GM19468 (cell line): ENCODE measurements at regions not wholly inside any gene's neighbourhood (a gene's known extent, or its start where the extent isn't known, plus 50 kb on each side); places are given as distances from the start of the nearest gene placed in this dataset.
"Not testable (repeated sequence)": the region's sequence is repeated elsewhere in the genome, so short reads cannot be mapped to it uniquely, and the experiment has no call there.

Source experiments
- ATAC-seq: cut with Tn5 transposase; IDR thresholded peaks from one replicate; pipeline ENCODE4 v1.9.1; 2021; ENCODE audit warnings: mild to moderate bottlenecking, moderate library complexity, moderate number of reproducible peaks; ENCODE audit not compliant: unreplicated experiment; ENCODE audit errors: extremely low read depth

DNA sequence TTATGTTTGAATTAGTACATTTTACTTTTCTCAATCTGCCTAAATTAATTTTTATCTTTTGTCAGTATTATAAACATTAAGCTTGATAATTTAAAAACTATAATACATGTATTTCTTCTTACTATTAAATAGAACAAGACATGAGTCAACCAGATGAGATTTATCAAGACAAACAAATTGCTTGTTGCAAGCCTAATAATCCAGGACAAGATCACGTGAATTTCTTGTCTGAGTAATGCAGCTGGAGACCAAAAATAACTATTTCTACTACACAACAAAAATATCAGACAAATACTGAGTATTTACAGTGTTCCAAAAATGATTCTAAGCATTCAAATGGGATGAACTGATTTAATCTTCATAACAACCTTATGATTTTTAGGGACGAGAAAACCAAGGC, 339.1 kb upstream of the PRR16 start:
- no peak for ATAC-seq

DNA sequence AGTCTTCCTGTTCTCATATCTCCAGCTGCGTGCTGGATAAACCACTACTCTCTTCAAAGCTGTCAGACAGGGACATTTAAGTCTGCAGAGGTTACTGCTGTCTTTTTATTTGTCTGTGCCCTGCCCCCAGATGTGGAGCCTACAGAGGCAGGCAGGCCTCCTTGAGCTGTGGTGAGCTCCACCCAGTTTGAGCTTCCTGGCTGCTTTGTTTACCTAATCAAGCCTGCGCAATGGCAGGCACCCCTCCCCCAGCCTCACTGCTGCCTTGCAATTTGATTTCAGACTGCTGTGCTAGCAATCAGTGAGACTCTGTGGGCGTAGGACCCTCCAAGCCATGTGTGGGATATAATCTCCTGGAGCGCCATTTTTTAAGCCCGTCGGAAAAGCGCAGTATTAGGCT, 331.8 kb upstream of the PRR16 start:
- not testable (repeated sequence) for ATAC-seq

DNA sequence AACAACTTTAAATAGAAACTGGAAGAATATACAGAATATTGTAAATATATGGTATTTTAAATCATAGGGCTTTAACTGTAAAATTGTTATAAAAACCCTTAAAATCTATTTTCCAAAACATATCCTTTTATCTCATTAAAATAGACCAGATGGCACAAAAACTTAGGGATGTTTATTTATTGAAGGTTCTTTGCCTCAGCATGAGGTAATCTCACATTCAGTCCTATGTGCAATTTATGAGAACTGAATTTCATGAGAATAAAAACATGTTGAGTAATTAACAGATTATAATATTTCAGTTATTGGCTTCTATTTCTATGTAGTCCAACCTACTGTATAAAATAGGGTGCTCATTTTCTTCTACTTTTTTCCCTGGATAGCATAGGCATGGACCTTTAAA, 329.2 kb upstream of the PRR16 start:
- ATAC-seq: no peak

GRCh38 chr5:120137582-120137981, 326.5 kb upstream of the PRR16 start:
- no peak for ATAC-seq

DNA sequence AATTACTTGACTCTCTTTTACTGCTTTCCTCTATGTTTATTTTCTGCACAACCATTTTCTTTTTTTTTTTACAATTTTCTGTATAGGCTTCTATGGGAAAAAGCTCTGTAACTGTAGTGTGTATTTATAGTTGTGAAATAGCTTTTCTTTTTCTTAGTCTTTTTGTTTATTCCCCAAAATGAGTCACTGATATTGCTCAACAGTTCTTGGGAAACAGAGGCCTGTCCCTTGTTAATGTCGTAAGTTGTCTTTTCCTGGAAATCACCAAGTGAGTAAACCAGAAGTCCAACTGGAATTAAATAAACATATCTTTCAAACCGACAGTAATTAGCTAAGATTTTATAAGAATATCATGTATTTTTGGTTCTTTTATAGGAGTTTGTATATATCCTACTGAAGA, 325.1 kb upstream of the PRR16 start:
- no peak for ATAC-seq

DNA sequence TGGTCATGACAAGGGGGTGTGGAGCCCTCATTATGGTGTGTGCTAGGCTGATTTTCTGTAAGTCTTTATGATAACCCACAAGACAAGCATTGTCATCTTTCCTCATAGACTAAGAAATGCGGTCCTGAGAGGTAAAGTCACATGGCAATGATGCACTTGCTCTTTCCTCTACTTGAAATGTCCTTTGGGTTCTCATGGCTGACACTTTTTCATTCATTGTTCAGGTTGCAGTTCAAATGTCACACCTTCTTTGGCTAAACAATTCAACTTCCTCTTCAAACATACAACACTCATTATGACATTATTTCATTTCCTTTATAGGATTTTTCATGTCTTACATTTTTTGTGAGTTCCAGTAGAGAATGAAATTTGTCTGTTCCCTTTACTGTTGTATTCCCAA, 323.6 kb upstream of the PRR16 start:
- ATAC-seq: no peak

DNA sequence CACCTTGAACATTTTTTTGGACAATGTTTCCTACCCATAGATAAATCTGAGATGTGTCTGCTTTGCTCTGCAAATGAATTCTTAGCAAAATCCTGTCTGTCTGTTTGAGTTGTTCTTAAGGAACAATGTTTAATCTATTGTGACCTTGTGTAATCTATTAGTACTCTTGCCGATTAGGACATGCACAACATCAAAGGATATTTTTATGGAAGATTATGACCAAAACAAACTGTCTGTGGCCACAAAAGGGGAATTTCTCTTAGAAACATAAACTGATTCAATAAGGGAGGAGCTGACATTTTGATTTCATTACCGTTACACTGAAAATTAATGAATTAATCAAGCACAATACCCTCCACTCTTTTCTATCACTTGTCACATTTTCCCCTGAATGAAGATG, 323.0 kb upstream of the PRR16 start:
- ATAC-seq: no peak

GRCh38 chr5:120146787-120147186, 317.3 kb upstream of the PRR16 start:
- ATAC-seq: no peak

DNA sequence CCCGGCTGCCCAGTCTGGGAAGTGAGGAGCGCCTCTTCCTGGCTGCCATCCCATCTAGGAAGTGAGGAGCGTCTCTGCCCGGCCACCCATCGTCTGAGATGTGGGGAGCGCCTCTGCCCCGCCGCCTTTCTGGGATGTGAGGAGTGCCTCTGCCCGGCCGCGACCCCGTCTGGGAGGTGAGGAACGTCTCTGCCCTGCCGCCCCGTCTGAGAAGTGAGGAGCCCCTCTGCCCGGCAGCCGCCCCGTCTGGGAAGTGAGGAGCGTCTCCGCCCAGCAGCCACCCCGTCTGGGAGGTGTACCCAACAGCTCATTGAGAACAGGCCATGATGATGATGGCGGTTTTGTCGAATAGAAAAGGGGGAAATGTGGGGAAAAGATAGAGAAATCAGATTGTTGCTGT, 316.2 kb upstream of the PRR16 start:
- ATAC-seq: not testable (repeated sequence)

DNA sequence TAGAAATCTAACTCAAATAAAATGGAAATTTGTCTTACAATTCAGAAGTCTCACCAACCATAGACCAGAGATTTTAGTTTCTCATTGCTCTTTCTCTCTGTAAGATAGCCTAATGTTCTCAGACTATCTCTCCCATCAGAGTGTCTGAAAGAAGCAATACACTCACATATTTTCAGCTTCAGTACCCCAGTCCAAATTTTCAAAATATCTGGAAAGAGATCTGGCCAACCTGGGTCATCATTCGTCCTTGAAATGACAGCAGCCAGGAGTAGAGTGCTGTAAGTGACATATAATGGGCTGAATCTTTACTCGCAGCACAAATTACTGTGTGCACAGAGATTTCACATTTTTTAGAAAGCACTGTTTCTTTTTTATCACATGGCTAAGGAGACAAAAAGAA, 313.3 kb upstream of the PRR16 start:
- no peak for ATAC-seq

DNA sequence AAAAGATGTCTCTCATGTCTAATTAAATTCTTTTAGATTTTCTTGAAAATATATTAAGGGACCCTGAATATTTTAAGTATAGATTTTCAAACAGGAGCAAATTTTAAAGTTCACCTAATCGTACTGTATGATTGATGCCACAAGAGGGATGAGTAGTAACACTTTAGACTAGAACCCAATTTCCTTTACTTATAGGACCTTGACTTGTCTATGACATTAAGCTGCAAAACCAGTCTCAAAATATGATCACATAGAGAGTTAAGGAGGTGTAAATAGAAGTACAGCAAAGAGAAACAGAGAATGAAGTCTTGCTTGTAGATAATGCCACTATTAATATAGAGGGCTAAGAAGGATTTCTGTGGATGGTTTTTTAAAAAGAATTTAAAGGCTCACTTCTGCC, 312.9 kb upstream of the PRR16 start:
- no peak for ATAC-seq

DNA sequence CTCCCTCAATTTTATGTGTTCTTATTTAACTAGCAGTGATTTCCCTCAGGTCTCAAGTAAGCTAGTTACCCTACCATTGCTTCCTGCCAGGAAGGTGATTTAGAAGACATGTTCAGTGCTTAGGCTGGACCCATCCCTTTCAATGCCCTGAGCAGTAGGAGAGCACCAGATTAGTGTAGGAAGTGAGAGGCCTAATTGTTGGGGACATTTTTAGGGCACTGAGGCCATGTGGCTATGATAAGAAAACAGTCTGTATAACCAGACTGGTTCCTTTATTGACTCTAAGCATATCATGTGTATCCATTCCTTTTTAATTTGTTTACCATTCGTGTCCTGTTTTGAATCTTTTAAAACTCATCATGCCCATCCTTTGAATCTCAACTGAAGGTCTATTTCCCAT, 312.3 kb upstream of the PRR16 start:
- no peak for ATAC-seq

- no peak for ATAC-seq
These were observed 311.6 kb upstream of the PRR16 start for GRCh38 chr5:120152472-120152871.

- no peak for ATAC-seq
These were observed 311.2 kb upstream of the PRR16 start for GRCh38 chr5:120152931-120153330.

DNA sequence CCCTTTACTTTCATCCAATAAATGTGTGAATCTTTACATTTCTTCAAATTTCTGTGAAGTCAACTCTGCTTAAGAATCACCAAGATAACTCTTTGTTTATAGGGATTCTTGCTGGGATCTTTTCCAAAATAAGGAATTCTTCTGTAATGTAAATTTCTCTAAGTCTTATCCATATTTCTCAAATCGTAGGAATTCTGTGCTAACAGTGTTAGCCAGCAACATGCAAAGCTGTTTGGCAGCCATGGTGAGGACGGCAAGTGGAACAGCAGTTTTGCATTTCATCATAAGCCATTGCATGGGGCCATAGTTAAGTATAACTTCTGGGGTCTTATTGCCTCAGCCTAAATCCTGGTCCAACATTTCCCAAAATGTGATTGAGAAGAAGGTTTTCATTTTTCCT, 310.5 kb upstream of the PRR16 start:
- no peak for ATAC-seq

- ATAC-seq: no peak
These were observed 308.2 kb upstream of the PRR16 start for GRCh38 chr5:120155873-120156272.

DNA sequence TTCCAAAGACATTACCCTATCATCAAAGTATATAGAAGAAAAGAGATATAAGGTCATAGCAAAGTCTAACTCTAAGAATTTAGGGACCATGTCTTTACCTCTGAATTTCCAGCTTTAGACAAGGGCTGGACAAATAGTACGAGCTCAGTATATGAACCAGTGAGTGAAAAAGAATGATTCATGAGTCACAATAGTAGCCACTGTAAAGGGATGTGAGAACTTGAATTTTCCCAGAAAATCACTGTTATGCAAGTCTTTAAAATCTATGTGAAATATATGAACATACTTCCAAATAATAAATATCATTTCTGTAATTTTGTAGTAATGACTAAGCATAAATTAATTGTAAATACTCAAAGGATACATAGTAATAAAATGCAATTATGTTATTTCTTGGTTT, 305.9 kb upstream of the PRR16 start:
- no peak for ATAC-seq

GRCh38 chr5:120159155-120159554, 304.9 kb upstream of the PRR16 start:
- no peak for ATAC-seq

GRCh38 chr5:120160124-120160895, 303.8 kb upstream of the PRR16 start:
- no peak for ATAC-seq

GRCh38 chr5:120162321-120162720, 301.8 kb upstream of the PRR16 start:
- ATAC-seq: no peak

DNA sequence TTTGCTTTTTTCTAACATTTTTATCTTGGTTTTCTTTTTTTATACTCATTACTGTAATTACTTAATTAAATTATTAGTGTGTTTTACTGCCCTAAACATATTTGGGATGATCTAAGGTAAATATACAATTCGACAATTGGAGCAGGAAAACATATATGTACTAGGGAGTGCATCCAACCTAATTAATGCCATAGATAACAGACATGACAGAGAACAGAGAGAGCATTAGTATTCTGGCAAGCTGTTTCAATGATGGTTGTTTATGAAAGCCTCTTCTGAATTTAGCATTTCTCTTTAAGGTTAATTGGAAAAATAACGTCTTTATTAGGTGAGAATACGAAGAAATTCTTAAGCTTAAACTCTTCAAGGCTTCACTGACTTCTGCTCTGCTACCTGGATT, 300.1 kb upstream of the PRR16 start:
- no peak for ATAC-seq

GRCh38 chr5:120164986-120165385, 299.1 kb upstream of the PRR16 start:
- no peak for ATAC-seq

- no peak for ATAC-seq
These were observed 291.0 kb upstream of the PRR16 start for GRCh38 chr5:120173125-120173524.
